NCI-H2107 treated with DMSO at 0.1 percent for 48 hours (cell line): ENCODE measurements at regions not wholly inside any gene's neighbourhood (a gene's known extent, or its start where the extent isn't known, plus 50 kb on each side); places are given as distances from the start of the nearest gene placed in this dataset.

Experiments
- DNase-seq: peaks from one replicate; lab custom pipeline; 2025; ENCODE audit not compliant: unreplicated experiment; lab: John Stamatoyannopoulos, UW

DNA sequence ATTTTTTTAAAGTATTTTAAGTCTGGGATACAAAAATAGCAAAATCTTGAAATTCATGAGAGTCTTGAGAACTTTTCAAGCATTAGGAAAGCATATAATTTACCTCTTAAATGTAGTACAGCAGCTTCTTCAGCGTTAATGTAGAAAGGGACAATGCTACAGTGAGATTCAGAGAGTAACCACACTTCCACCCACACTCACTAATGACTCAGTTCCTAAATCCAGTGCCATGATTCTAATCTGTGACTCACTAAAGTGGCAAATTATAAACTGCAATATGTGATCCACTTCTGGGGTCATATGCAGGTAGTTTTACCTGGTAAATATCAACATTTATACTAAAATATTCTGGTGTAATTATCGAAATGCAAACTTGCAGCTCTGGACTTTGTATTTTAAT is 434.5 kb upstream of the TUSC1 start:
- DNase-seq: no peak

DNA sequence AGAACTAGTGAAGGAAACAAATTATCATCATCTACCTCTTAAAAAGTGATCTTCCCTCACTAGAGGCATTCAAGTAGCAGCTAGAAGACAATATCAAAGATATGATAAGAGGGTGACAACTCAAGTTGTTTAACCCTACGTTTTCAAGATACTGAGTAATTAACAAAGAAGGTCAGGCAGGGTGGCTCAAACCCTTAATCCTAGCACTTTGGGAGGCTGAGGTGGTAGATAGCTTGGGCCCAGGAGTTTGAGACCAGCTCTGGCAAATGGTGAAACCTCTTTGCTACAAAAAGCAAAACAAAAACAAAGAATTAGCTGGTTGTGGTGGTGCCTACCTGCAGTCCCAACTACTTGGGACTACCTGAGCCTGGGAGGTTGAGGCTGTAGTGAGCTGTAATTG is 408.2 kb upstream of the TUSC1 start:
- DNase-seq: no peak

DNA sequence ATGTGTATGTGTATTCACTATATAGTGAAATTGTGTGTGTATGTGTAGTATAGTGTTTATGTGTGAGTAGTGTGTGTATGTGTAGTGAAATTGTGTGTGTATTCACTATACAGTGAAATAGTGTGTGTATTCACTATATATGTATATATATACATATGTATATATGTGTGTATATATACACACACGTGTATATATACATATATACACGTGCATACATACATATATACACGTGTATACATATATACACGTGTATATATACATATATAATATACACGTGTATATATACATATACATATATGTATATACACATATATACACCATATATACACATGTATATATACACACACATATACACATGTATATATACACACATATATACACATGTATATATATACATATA is 403.6 kb upstream of the TUSC1 start:
- no peak for DNase-seq

DNA sequence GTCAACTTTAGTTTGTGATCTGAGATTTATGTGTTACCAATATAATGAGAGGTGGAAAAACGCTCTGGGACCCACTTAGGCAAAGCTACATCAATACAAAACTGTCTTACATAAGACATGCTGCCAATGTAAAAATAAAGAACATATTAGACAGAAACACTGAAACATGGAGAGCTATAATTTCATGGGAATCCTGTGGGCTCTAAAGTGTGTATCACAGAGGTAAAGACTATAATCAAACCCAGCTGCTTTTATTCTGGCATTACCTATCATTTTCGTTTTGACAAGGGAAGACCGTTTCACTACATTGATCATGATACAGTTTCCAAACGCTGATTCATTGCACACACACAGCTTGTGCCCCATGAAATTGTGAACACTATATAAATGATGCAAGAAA is 400.5 kb upstream of the TUSC1 start:
- DNase-seq: no peak

DNA sequence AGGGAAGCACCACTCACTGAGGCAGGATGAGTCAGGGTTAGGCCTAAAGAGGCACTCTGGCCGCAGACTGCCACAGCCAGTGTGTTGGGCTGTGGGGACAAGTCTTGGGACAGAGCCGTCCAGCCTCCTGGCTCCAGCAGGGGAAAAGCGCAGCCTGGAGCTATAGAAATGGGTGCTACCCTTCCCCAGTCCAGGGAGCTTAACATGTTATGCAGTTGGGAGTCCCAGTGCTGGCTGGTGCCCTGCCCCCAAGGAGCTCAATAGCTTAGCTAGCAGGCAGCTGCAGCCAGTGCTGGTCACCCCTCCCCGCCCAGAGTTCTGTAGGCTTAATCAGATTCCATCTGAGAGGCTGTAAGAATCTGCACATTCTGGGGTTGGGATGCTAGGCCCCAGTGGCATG is 399.6 kb upstream of the TUSC1 start:
- DNase-seq: no peak

DNA sequence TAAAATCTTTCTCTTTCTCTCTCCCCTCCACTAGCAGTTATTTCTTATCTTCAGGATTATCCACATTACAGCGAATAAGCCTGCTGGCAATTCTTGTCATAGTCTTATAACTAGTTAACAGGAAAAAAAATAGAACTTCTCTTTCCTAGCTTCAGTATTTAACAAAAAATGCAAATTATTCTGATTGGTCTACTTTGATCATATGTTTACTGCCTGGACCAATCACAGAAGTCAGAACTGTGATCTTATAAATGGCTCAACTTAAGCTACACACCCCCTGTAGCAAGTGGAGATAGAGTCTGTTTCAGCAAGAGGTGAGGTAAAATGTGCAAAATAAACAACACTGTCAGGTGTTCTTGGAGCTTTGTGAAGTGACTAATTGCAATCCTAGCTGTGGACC is 389.4 kb upstream of the TUSC1 start:
- no peak for DNase-seq

DNA sequence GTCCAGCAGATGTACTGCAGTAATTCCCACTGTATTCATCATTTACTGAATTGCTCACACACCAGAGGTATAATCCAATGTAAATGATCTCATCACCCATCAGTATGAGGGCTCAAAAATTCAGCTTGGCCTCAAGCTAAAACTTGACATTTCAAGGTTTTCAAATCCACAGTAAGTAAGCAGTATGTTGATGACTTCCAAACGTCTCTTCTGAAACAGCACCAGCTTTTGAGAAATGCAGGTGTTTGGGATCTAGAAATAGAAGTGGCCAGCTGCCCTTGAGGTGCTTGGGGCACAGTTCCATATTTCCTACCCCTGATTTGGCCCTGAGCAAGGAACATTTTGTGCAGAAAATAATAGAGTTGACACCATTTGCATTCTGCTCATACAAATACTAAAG is 388.0 kb upstream of the TUSC1 start:
- DNase-seq: no peak

DNA sequence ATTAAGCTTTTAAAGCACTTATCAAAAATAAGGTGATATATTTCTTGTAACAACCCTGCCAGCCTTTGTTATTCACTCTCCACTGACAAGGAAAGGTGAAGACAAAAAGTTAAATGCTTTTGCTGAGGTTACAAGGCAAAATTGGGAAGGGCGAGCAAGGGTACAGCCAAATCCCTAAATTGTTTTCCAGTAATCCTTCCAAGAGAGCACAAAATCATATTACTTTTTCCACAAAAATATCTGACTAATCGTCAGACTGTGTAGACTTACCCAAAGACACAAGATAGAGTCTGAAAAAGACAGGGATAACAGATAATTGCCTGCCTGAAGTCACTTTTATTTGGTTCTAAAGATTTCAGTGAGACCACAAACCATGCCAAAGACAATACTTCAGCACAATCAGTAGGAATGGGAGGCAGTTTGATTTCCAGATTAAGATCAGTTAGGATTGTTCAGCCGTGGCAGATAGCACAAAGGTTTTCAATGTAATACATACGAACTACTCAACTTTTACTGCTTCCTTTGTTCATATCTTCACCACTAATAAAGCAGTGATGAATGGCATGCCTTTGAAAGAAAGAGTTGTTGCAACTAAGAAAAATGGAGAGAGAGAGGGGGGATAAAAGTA is 383.8 kb upstream of the TUSC1 start:
- no peak for DNase-seq

DNA sequence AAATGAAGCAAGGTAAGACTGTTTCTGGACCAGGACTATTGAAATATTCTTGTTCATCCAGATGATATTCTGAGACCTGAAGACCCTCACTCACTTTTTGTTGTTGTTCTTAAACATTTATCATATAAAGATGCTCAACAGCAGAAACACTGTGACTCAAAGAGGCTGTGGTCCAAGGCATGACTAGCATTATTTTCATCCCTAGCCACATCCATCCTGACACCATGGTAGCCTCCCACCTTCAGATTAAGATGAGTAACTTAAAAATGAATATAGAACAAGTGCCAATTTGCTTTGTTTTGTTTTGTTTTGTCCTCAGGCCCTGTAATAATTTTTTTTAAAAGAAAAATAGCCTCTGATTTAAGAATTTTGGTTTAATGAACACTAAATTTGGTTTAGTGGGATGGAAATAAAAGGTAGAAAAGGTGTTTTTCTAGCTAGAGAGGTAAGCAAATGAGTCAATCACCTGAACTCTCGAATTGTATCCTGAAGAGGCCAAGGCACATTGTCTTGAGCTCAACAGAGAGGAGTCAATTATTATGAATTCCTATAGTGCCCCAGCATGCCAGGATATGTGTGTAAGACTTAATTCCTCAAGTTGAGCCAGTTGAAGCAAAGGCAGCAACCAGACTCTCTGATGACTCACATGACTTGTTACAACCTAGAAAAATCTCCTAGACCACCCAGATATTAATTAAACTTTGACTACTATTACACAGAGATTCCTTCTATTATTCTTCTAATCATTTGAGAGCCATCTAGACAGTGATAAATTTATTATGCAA is 380.1 kb upstream of the TUSC1 start:
- DNase-seq: no peak

DNA sequence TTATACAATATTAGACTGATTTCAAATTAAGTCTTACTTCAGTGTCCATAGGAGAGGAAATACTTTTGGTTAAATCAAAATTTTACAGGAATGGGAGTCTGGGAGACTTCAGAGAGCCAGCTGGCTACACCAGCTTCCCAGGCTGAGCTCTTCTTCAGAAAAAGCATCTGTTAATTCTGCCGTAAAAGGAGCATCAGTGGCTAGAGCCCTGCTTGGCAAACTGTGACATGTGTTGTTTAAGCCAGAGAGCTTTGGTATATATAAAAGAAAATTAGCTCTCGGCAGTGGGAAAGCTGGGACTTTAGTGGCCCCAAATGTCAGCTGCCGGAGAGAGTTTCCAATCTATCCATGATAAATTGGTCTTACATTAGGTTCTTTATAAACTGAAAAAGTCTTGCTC is 378.8 kb upstream of the TUSC1 start:
- DNase-seq: no peak

DNA sequence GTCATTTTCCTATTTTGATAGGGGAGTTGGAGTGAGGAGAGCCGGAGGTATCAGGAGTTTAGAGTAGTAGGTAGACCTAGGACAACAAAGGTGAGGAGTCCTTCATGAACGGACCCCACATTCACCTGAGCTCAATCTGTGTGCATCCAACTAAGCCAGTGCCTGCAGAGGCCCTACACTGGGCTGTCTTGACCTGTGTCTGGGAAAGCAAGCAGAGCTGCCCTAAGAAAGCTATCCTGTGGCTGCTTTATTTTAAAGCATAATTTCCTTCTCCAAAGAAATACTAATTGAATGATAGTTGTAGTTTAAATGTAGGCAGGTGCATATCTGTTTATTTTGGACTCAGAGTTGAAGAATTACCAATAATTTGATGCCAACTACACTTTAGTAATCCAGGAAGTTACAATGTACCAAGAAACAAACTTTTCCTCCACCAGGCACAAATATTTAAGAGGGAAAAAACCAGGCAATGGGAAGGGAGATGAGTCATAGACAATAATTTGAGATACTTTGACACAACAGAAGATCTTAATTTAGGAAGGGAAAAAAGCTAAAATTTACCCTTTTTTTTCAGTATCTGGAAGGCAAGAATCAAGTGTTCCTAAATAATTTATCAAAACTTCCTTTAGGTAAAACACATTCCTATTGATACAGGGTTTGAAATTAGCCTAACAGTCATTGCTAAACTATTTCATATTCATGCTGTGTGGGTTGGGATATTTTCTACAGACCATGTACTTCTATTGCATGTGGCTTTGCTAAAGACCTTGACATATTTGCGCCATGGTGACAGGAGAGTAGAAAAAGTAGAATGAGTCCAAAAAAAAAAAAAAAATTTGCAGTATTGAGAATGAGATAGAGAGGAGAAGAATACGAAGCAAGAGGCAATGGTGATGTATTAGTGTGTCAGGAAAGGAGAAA is 376.6 kb upstream of the TUSC1 start:
- DNase-seq: no peak

DNA sequence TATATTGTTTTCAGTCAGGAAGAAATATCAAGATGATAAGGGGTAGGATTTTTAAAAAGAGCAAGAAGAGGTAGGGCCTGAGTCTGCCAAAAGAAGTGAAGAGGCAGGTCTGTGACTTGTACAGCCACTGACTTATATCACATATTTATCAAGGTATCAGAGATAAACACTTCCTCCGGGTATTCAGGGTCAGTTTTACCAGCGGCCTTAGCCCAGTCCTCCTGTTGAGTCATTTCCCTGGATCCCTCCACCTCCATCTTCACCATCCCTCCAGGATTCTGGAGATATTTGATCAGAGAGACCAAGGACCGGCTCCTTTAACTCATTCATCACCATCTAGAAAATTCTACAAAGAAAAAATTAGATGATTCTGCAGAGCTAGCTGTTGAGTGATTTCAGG is 375.7 kb upstream of the TUSC1 start:
- no peak for DNase-seq

DNA sequence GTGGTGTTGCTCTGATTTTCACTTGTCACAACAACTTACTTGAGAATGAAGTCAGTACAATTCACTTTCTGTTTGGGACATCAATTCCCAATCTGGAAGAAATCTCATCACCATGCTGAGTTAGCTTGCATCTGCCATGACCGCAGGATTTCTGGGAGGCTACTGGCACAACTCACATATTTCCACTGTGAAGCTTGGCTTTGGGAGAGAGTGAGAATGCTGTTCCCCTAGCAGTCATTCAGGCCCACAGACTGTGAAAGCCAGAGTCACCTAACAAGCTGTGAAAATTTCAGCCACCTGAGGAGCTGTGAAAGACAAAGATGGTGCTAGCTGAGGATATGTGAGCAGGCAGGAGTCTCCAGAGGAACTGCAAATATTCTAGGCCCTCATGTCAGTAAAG is 365.2 kb upstream of the TUSC1 start:
- no peak for DNase-seq

DNA sequence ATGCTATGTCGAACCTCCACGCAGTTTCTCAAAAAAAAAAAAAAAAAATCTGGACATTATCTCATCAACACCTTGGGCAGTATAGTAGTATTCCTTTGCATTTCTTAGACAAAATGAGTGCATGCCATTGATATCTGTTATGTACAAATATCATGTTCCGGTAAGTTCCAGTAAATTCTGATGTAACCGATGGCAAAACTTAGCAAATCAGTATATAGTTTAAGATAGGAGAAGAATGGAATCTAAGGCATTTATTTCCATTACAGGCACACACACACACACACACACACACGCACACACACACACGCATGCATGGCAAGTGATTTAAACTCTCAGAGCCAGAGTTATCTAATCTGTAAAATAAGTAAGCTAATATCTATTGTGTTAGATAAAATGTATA is 356.5 kb upstream of the TUSC1 start:
- DNase-seq: no peak

DNA sequence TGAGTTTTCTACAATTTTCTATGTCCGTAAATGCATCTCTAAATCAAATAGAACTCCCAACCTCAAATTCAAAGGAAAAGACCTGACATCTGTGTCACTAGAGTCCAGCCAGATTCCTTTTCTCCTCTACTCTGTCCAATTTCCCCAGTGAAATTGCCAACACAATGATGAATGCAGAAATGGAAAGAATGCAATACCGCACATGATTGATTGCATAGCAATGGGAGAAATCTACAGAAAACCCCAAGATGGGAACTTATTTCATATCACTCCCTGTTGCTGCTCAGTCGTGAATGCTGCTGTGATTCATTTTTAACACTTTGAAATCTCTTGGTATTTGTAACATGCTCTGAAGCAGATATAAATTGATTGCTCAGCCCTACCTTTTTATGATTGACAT is 355.1 kb upstream of the TUSC1 start:
- no peak for DNase-seq

DNA sequence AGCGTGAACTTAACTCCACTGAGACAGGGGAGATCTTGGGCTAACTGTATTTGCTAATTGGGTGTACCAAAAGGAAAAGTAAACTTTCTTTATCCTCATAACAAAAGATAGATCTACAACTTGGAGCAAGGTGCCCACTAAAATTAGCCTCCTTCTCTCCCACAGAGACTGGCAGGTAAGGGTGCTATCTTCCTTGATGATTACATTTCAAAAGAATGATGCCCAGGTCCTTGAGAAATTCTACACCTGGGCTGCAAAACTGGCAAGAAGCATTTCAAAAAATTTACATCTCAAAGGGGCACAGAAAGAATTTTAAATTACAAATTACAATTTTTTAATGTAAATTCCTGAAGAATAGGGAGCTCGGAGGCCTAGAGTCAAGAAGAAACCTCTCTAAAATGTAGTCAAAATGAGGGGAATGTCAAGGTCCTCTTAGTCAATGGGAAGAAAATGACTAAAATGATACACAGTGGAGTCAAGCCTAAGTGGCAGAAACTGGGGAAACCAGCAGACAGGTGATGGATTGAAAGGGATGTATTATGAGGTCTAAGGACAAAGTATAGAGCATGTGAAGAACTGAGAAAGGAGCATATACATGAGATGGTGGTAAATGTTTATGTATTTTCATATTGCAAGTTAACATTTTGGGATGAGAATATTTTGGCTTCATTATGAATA is 348.3 kb upstream of the TUSC1 start:
- DNase-seq: no peak

DNA sequence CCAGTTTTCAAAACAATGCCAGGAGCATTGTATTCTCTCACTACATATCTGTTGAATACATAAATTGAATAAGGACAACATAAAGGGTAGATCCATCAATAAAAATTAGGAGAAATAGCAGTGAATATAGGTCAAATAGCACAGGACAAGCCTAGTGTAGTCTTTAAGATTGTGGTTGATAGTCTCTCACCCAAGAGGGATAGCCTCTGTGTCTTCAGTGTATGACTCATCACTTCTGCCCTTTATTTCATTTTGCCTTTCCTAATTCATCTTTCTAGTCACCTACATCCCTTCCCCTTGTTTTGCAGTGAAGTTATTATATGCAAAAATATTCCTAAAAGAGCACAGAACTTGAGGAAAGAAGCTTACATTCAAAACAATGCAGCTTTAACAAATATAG is 335.0 kb upstream of the TUSC1 start:
- DNase-seq: no peak

DNA sequence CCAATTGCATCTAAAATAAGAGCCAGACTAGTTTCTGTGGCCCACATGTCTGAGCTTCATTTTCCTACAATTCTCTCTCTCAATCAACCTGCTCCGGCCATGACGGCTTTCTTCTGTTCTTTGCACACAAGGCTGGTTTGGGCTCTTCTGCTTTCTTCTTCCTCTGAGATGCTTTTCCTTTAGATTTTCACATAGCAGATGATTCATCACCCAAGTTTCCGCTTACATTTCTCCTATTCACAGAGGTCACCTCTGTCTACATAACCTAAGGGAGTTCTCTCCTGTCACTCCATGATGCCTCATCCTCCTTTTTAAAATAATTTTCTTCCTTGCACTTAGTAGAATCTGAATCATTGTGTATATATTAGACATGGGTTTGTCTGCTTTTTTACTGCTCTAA is 334.6 kb upstream of the TUSC1 start:
- DNase-seq: no peak

DNA sequence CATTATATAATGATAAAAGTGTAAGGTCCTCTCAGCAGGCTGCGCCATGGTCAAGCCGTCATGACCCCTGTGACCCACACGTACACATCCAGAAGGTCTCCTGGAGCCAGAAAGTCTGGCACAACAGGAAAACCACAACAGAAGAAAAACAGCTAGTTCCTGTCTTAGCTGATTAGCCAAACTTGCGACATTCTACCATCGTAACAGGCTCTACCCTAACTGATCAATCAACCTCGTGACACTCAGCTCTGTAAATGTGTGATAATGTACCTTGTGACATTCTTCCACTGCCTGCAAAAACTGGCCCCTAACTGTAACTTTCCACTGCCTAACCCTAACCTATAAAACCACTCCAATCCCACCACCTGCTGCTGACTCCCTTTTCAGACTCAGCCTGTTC is 316.4 kb upstream of the TUSC1 start:
- DNase-seq: no peak

DNA sequence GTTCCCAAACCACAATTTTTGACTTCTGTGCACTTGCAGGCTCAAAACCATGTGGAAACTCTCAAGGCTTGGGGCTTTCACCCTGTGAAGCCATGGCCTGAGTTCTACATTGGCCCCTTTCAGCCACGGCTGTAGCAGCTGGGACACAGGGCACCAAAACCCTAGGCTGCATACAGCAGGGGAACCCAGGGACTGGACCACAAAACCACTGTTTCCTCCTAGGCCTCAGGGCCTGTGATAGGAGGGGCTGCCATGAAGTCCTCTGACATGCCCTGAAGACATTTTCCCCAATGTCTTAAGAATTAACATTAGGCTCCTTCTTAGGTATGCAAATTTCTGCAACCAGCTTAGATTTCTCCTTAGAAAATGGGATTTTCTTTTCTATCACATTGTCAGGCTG is 312.1 kb upstream of the TUSC1 start:
- DNase-seq: no peak

DNA sequence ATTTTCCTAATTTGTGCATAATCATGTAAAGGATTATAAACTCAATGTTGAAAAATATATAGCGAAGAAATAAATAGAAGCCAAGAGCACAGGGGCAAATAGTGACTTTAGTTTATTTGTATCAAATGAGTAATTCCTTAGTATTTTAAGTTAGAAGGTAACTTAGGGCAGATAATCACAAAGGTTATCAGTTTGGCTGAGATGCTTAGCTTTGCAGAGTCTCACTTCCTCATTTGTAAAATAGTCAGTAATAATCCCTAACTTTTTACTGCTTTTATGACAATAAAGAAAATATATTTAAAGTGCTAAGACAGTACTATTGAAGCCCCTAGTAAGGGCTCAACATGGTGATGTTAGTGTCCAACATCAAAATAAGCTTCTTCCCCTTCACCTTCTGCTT is 297.4 kb upstream of the TUSC1 start:
- no peak for DNase-seq
